ENCODE measurements at regions not wholly inside any gene's neighbourhood (a gene's known extent, or its start where the extent isn't known, plus 50 kb on each side); places are given as distances from the start of the nearest gene placed in this dataset.

DNA sequence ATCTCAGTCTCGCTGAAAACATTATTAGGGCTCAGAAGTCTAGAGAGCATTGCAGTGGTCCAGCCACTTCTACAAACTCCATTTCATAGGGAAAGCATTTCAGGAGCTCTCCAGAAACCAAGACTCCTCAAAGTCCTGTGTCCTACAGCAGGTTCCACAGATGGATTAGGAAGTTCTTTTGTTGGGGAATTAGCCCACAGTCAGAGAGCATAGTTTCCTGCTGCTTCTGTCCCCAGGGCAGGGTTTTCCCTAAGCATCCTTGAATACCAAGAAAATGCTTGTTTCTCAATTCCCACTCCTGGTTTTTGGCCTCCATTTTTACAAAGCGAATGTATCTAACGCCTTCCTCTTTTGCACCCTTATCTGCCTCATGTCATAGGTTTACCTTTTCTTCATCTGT is 235.9 kb upstream of the PODXL start:
- TF ChIP-seq NR3C1 (CRISPR knock-in tag; conservative IDR thresholded peaks at IDR 0.05; ENCODE audit: low read depth) = no peak
- no peak for TF ChIP-seq FOXK1 (CRISPR knock-in tag; IDR thresholded peaks at IDR 0.05)
- TF ChIP-seq, protein P1, sequence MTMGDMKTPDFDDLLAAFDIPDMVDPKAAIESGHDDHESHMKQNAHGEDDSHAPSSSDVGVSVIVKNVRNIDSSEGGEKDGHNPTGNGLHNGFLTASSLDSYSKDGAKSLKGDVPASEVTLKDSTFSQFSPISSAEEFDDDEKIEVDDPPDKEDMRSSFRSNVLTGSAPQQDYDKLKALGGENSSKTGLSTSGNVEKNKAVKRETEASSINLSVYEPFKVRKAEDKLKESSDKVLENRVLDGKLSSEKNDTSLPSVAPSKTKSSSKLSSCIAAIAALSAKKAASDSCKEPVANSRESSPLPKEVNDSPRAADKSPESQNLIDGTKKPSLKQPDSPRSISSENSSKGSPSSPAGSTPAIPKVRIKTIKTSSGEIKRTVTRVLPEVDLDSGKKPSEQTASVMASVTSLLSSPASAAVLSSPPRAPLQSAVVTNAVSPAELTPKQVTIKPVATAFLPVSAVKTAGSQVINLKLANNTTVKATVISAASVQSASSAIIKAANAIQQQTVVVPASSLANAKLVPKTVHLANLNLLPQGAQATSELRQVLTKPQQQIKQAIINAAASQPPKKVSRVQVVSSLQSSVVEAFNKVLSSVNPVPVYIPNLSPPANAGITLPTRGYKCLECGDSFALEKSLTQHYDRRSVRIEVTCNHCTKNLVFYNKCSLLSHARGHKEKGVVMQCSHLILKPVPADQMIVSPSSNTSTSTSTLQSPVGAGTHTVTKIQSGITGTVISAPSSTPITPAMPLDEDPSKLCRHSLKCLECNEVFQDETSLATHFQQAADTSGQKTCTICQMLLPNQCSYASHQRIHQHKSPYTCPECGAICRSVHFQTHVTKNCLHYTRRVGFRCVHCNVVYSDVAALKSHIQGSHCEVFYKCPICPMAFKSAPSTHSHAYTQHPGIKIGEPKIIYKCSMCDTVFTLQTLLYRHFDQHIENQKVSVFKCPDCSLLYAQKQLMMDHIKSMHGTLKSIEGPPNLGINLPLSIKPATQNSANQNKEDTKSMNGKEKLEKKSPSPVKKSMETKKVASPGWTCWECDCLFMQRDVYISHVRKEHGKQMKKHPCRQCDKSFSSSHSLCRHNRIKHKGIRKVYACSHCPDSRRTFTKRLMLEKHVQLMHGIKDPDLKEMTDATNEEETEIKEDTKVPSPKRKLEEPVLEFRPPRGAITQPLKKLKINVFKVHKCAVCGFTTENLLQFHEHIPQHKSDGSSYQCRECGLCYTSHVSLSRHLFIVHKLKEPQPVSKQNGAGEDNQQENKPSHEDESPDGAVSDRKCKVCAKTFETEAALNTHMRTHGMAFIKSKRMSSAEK (CRISPR knock-in tag; IDR thresholded peaks at IDR 0.05; ENCODE audit: borderline replicate concordance) = no peak
- TF ChIP-seq ZNF317 (CRISPR knock-in tag; IDR thresholded peaks at IDR 0.05; ENCODE audit: borderline replicate concordance, low read depth) = no peak
- TF ChIP-seq, protein P2, sequence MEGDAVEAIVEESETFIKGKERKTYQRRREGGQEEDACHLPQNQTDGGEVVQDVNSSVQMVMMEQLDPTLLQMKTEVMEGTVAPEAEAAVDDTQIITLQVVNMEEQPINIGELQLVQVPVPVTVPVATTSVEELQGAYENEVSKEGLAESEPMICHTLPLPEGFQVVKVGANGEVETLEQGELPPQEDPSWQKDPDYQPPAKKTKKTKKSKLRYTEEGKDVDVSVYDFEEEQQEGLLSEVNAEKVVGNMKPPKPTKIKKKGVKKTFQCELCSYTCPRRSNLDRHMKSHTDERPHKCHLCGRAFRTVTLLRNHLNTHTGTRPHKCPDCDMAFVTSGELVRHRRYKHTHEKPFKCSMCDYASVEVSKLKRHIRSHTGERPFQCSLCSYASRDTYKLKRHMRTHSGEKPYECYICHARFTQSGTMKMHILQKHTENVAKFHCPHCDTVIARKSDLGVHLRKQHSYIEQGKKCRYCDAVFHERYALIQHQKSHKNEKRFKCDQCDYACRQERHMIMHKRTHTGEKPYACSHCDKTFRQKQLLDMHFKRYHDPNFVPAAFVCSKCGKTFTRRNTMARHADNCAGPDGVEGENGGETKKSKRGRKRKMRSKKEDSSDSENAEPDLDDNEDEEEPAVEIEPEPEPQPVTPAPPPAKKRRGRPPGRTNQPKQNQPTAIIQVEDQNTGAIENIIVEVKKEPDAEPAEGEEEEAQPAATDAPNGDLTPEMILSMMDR (IDR thresholded peaks at IDR 0.05) = no peak
- no peak for TF ChIP-seq CREB1 (CRISPR knock-in tag; IDR thresholded peaks at IDR 0.05)
